Right forelimb (tissue), 1 donor: ENCODE measurements at regions not wholly inside any gene's neighbourhood (a gene's known extent, or its start where the extent isn't known, plus 50 kb on each side); places are given as distances from the start of the nearest gene placed in this dataset.
"Not testable (repeated sequence)": the region's sequence is repeated elsewhere in the genome, so short reads cannot be mapped to it uniquely, and the experiment has no call there.

Experiments
- DNase-seq: peaks from one replicate; pipeline ENCODE4 v3.0.0-alpha.2; 2018

GRCh38 chr6:156260815-156261214, 516.4 kb upstream of the ARID1B start:
- no peak for DNase-seq

GRCh38 chr6:156258981-156259380, 518.2 kb upstream of the ARID1B start:
- no peak for DNase-seq

GRCh38 chr6:156256161-156256560, 521.0 kb upstream of the ARID1B start:
- no peak for DNase-seq

- no peak for DNase-seq
Measured at GRCh38 chr6:156254240-156254639, 522.9 kb upstream of the ARID1B start.

GRCh38 chr6:156250593-156250992, 526.6 kb upstream of the ARID1B start:
- DNase-seq, result no peak

- DNase-seq, result no peak
Measured at GRCh38 chr6:156242206-156242605, 535.0 kb upstream of the ARID1B start.

GRCh38 chr6:156231026-156231765, 546.0 kb upstream of the ARID1B start:
- DNase-seq, result no peak

GRCh38 chr6:156219973-156220372, 557.2 kb upstream of the ARID1B start:
- no peak for DNase-seq

- no peak for DNase-seq
Measured at GRCh38 chr6:156205678-156206077, 571.5 kb upstream of the ARID1B start.

- DNase-seq, result no peak
Measured at GRCh38 chr6:156199182-156199581, 578.0 kb upstream of the ARID1B start.

- DNase-seq, result no peak
Measured at GRCh38 chr6:156197513-156197912, 579.7 kb upstream of the ARID1B start.

GRCh38 chr6:156194981-156195380, 582.2 kb upstream of the ARID1B start:
- no peak for DNase-seq

- no peak for DNase-seq
Measured at GRCh38 chr6:156193381-156193780, 583.8 kb upstream of the ARID1B start.

- no peak for DNase-seq
Measured at GRCh38 chr6:156191895-156192294, 585.3 kb upstream of the ARID1B start.

- DNase-seq, result not testable (repeated sequence)
Measured at GRCh38 chr6:156191390-156191789, 585.8 kb upstream of the ARID1B start.

- no peak for DNase-seq
Measured at GRCh38 chr6:156190270-156190669, 586.9 kb upstream of the ARID1B start.

- no peak for DNase-seq
Measured at GRCh38 chr6:156189714-156190113, 587.5 kb upstream of the ARID1B start.

- DNase-seq, result no peak
Measured at GRCh38 chr6:156189195-156189594, 588.0 kb upstream of the ARID1B start.

- DNase-seq, result no peak
Measured at GRCh38 chr6:156185113-156185512, 592.1 kb upstream of the ARID1B start.

- DNase-seq, result no peak
Measured at GRCh38 chr6:156183678-156184077, 593.5 kb upstream of the ARID1B start.

GRCh38 chr6:156182356-156182755, 594.8 kb upstream of the ARID1B start:
- no peak for DNase-seq

GRCh38 chr6:156181506-156181905, 595.7 kb upstream of the ARID1B start:
- no peak for DNase-seq

- DNase-seq, result no peak
Measured at GRCh38 chr6:156175971-156176421, 601.2 kb upstream of the ARID1B start.

- no peak for DNase-seq
Measured at GRCh38 chr6:156175433-156175832, 601.7 kb upstream of the ARID1B start.
